AG08395 (cell line): ENCODE measurements at regions not wholly inside any gene's neighbourhood (a gene's known extent, or its start where the extent isn't known, plus 50 kb on each side); places are given as distances from the start of the nearest gene placed in this dataset.
"Not testable (repeated sequence)": the region's sequence is repeated elsewhere in the genome, so short reads cannot be mapped to it uniquely, and the experiment has no call there.

Experiments used
- DNase-seq: peaks from one replicate; pipeline ENCODE4 v3.0.0; 2012; ENCODE audit warnings: mixed read lengths, low spot score

DNA sequence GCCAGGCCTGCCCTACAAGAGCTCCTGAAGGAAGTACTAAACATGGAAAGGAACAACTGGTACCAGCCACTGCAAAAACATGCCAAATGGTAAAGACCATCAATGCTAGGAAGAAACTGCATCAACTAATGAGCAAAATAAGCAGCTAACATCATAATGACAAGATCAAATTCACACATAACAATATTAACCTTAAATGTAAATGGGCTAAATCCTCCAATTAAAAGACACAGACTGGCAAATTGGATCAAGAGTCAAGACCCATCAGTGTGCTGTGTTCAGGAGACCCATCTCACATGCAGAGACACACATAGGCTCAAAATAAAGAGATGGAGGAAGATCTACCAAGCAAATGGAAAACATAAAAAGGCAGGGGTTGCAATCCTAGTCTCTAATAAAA lies 119.0 kb upstream of the CARMIL1 start:
- DNase-seq: not testable (repeated sequence)

DNA sequence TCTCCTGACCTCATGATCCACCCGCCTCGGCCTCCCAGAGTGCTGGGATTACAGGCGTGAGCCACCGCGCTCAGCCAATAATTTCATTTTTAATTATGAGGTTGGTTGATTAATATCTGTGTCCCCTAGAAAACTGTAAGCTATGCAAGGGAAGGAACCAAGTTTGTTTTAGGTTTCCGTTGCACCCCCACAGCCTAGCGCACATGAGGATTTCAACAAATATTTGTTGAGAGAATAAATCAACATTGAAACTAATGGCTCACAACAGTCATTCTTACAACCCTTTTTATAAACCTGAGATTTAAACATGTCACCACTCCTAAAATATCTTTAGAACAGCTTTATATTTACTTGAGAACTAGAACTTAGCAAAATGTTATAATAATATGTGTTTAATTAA lies 114.0 kb upstream of the CARMIL1 start:
- no peak for DNase-seq

DNA sequence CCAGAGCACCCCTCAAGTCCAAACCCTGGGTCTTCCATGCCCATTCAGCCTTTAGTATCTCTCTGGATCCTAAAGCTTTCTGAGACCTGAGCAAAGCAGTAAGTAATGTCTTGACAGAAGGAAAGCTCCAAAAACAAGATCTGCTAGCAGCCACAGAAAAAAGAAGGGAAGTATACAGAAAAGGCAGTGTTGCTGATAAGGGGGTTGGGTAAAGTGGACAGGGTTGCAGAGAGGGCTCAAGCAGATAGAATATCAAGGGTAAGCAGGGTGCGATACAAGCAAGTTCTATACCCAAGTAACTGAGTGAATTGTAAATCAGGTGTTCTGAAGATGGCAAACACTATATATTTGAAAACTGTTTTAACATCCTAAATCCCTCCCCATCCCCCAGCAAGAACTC lies 113.4 kb upstream of the CARMIL1 start:
- DNase-seq: no peak

DNA sequence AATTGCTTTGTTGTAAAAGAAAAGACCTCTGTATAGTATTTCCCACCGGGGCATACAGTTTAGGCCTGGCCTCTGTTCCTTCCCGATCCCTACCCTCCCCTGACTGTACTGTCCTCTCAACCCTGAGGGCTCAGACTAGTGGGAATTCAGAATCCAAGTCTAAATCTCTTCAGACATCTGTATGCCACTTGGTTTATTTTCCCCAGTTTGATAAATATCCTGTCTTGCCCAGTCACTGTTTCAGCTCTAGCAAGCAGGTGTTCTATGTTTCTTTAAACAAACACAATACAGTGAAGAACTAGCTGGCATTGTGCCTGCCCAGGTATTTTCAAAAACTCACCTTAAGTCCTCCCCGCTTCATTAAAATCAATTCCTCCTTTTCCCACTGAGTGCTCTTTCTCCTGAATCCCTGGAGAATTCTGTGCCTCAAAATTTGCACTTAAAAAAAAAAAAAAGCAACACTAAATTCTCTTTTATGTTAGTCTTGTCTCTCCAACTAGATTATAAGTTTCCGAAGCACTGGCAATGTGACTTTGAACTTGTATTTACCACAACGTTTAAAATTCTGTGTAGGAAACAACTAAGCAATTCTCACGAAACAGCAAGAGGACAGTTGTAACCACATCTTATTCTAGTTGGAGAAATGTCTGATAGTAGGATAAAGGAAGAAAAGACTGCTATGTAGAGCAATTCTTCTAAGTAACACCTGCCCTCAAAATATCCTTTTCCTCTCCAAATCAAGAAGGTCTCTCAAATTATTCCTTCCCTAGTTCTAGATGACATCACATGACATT lies 112.0 kb upstream of the CARMIL1 start:
- DNase-seq: no peak

DNA sequence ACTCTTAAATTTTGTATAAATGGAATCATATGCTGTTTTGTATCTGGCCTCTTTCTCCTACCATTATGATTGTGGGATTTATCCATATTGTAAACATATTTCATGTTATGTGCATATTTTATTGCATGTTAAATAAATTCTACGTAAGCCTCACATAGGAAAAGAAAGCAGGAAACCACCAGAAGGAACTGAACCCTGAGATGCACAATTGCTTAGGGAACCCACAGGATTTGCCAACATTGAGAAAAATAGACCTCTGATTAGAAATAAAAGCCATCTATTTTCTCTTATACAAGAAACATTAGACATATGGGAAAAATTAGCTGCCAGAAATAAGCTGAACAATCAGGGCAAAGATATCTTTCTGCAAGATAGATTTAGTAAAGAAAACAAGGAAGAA lies 111.2 kb upstream of the CARMIL1 start:
- DNase-seq: no peak

DNA sequence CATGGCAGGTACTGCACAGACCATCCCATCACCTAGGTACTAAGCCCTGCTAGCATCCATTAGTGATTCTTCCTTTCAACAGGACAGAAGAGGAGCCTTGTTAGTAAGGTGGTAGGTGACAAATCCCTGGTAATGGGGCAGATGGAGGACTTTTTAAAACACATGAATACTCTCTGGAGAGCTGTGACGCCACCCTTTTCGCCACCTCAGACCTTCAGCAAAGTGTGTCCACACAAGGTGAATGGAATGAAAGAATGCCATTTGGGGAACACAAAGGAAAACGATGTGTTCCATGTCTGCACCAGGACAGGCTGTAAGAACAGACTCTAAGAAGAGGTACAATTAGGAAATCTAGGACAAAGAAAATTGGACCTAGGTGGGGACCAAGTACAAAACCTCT lies 110.5 kb upstream of the CARMIL1 start:
- no peak for DNase-seq

DNA sequence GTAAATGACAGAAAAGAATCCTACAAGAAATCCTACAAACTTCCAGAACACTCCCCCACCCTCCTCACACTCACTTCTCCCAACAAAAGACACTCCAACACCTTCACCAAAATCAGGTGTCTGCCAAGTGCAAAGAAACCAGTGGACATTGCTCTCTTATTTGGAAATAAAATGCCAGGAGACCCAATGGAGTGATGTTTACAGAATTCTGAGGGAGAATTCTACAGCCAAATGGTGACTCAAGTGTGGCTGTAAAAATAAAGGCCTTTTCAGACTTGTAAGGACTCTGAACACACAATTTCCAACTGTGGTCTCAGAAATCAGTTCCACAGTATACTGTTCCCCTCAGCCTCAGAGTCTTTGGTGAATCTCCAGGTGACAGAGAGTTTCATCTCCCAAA lies 109.6 kb upstream of the CARMIL1 start:
- DNase-seq: no peak

DNA sequence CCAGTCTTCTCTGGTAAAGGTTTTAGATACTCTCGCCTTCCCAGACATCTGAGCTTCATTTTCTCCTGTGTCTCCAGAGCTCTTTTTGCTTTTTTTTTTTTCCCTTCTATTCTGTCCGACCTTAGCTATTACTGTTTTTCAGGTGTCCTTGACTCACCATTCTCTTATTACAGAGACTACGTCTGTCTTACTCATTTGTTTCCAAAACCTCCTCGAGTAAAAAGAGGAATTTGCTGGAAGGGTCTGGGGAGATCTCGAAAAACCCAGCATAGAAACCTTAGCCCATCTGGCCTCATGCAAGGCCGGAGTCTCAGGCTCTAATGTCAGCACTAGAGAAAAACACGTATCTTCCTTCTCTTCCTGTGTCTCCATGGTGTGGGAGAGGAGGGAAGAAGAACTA lies 109.2 kb upstream of the CARMIL1 start:
- no peak for DNase-seq

DNA sequence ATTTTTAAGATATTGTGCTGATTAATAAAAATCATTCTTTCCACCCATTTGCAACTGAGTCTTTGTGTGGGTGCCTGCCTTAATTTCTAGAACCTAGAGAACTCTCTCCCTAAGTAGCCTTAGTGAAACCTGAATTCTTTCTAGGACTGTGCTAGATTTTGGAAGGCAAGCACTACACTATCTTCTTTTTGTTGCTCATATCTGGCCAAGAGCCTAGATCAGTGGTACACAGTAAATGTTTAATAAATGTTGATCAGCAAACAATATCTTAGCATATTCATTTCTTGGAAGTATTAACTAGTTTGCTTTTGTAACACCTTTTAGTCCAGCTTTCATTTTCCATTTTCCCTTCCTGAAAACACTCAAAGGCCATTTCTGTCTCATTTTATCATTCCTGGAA lies 108.5 kb upstream of the CARMIL1 start:
- no peak for DNase-seq

DNA sequence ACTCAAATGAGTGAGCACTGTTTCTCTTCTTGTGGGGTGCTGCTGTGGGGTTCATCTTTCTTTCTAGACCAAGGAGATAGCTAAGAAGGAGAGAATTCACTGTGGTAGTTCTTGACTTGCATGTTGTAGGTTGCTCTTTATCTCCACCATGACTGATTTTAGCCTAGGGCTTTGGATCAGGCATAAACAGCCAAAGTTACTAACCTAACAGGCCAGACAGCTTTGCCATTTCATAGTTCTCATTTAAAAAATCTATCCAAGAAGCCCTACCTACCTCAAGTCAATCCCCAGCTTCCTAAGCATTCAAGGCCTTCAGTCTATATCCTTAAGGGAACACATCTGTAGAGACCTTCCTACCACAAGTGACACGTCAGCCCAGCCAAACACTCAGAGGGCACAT lies 107.9 kb upstream of the CARMIL1 start:
- no peak for DNase-seq

DNA sequence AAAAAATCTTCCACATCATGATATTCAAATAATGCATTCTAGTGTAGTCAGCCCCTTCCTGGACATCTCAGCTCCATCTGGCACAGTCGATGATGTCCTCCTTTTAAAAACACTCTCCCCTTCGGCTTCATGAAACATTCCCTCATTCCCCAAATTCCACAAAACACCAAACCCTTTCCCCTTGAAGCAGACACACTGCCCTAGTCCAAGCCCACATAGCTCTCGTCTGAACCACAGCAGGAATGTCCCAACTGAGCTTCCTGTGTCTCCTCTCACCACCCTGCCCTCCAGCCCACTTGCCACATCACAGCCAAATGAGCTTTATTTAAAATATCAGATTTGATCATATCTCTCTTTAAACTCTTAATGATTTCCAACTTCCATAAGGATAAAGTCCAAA lies 106.4 kb upstream of the CARMIL1 start:
- DNase-seq: peak; percentile 90

DNA sequence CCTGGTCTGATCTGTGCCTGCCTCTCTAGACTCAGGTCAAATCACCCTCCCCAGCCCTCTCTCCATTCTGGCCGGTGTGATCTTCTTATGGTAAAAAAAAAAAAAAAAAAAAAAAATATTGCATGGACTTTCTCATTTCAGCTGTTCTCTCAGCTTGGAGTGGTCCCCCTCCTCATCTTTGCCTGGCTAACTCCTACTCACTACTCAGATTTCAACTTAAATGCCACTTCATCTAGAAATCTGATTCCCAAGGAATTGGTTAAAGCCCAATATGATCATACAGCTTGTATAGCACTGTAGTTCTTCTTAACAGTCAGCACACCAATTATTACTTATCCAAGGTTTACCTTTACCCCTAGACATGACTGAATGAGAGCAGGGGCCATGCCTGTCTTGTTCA lies 105.9 kb upstream of the CARMIL1 start:
- no peak for DNase-seq

DNA sequence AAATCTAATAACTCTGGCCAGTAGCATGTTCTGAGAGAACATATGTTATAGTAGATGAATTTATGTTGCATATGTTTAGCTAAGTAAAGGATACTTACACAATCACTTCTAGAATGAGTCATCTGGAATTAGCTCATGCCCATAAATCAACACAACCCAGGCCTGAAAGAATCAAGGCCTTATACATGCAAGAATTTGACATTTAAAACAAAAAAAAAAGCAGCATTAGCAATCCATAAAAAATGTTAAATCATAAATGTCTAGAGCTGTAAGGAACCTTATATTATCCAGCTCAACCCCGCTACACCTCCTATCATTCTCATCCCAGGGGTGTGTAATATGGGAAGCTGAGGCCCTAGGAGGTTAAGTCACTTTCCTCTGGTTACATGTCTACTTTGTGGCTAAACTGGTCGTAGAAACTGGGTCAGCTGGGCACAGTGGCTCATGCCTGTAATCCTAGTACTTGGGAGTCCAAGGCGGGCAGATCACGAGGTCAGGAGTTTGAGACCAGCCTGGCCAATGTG lies 105.2 kb upstream of the CARMIL1 start:
- peak; percentile 62 for DNase-seq

DNA sequence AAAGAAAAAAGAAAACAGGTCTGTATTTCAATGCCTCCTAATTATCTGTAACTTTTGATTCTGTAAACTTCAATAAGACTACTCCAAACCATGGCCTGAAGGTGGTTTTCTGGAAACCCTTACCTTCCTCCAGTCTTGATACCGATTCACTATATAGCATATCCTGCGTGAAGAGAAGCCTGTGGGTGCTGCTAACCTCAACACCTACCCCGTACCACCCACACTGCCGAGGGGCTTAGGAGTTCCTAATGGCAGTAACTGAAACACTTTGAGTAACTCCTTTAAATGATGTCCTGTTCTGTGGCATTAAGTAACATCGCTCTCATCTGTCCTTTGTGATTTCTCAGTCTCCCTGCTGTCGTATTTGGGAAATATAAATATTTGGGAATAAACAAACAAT lies 104.5 kb upstream of the CARMIL1 start:
- DNase-seq: no peak

DNA sequence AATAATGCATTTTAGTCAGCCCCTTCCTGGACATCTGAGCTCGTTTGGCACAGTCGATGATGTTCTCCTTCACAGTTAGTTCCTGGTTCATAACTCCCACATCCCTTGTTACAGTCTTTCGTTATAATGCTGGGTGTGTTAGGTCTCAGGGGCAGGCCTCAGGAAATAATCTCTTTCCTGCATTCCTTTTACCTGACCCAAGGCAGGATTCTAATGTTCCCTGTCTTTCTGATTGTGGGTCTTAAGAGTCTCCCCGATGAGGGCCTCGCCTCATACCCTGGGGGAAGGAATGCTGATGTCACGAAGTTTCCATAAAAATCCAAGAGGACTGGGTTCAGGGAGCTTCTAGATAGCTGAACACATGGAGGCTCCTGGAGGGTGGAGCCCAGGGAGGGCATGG lies 104.0 kb upstream of the CARMIL1 start:
- no peak for DNase-seq

DNA sequence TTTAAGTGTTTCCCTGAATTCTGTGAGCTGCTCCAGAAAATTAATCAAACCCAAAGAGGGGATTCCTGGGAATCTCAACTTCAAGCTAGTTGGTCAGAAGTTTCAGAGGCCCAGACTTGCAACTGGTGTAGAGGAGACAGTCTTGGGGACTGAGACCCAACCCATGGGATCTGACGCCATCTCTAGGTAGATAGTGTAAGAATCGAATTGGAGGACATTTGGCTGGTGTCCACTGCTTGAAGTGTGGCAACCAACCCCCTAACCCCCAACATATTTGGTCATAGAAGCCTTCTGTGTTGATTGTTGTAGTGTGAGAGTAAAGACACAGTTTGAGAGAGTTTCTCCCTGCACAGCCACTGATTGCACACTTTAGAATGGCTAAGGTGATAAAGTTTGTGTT lies 103.5 kb upstream of the CARMIL1 start:
- DNase-seq: no peak

DNA sequence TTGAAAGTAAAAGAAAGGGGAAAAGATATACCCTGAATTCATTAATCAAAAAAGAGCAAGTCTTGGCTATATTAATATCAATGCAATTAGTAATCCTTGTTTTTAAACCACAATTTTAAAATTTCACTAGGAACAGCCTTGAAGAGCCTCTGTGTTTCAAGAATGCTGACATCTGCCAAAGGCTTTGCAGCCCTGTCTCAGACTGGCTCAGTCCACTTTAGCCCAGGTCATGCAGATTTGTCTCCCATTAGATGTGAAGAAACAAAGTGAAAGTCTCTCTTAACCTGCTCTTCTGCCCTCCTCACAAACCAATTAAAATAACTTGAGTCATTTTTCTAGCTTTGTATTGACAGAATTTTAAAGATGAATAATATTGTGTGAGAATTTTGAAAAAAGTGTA lies 102.7 kb upstream of the CARMIL1 start:
- peak; percentile 7 for DNase-seq

DNA sequence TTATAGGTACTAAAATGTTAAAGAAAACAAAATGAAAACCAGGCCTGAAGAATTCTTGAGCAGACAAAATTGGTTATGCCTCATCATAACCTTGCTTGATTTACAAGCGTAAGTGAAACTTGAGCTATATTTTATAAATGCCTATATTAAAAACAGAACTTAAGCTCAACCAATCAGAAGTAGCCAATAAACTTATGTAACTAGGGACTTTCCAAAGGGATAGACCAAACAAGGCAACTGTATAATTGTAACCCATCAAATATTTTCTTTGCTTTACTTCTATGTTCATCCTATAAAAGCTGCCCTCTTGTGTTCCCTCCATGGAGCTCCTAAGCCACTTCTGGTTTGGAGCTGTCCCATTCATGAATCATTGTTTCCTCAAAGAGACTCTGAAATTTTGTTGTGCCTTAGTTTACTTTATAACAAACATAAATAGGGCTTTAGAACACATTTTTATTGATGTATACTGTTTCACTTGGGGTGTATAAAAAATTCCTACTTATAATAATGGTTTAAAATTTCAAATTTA lies 101.6 kb upstream of the CARMIL1 start:
- no peak for DNase-seq

DNA sequence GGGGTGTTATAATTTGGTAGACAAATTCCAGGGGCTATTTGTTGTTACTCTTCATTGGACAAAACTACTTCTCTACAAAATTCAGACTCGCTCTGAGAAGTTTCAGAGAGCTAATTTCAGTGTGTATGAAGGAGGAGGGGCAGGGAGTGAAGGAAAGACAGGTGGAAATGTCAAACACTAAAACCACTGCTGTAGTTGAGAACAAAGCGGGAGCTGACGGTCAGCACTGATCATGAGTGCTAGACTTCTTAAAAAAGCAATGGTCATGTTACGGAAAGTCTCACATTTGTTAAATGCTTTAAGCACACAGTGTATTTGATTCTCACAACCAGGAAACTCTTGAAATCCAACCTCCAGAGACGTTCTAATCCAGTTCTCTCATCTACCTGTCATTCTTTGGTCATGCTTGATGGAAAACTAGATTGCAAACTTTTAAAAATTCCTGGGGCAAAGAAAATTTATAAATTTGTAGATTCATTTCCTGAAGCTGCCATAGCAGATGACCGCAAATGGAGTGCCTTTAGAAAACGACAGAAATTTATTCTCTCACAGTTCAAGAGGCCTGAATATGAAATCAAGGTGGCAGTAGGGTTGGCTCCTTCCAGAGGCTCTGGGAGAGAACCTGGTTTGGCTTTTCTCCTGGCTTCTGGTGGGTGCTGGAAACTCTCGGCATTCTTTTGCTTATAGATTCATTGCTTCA lies 100.7 kb upstream of the CARMIL1 start:
- no peak for DNase-seq

DNA sequence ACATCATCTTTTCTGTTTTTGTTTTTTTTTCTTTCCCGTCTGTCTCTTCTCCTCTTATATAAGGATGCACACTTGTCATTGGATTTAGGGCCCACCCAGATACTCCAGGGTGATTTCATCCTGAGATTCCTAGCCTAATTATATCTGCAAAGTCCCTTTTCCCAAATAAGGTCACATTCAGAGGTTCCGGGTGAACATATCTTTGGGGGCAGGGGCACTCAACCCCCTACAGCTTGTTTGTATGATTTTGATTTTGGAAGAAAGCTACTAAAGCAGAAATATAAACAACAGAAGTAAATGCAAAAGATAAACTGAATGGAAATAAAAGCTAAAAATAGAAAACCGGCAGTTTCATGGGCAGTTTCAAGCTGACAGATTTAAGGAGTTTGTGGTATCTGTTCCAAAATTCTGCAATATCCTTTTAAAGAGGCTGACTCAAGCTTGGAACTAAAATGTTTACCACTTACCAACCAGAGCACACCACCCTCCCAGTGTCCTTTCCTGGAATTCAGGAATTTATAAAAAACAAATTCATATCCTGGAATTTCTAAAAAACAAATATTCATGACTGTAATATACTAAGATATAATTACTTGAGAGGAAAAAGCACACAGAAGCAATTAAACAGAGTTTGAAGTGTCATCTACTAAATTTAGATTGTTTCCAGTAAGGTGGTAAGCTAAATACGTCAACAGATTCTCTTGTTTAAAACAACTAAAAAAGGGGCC lies 100.0 kb upstream of the CARMIL1 start:
- DNase-seq: peak; percentile 89

DNA sequence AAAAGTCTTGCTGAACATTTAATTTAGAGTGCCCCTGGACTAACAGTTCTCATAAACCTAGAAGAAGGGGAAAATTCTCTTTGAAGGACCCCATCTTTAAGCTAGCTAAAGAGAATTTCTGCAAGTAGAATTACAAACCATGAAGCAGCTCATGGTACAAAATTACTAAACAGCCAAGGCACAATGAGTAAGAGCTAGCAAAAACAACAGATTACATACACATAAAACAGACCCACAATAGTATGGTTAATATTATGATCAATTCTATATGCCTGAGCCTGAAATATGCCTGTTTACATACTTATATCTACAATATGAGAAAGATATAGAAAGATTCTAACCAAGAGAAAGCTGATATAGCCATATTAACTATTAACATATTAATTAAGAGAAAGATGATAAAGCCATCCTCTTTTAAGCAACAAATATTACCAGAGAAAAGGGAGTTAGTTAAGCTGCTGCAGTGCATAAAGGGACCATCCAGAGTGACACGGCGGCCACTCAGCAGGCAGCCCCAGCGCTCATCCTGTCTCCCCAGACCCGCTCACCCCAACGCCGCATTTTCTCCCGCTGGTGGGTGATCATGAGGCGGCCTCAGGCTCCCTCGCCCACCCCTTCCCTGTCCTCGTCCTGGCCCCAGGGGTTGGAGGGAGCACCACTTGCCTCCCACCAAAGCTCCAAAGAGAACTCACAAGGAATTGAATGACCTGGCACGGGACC lies 98.4 kb upstream of the CARMIL1 start:
- DNase-seq: no peak

DNA sequence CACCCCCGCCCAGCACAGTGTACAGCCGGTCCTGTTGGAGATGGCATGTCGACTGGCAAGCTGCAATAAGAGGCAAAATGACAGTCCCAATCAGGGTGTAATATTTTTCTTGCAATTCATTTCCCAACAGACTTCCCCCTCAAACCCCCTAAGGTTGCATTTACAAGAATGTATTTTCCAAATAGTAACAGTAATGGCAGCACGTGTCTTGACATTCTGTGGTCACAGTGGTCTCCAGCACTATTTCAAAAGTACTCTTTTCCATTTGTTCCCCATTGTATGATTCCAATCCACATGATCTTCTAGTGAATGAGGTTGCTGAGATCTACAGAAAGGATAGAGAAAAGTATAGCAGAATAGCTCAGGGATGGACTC lies 97.8 kb upstream of the CARMIL1 start:
- DNase-seq: no peak
